Activated naive CD4-positive, alpha-beta T cell treated with anti-CD3 and anti-CD28 coated beads, Interleukin-2, amount 10 ng/mL, durations not matched to agents 7 days and 5 days (primary cell): ENCODE measurements at regions not wholly inside any gene's neighbourhood (a gene's known extent, or its start where the extent isn't known, plus 50 kb on each side); places are given as distances from the start of the nearest gene placed in this dataset.

Experiments
- CTCF ChIA-PET: fragments of 350-600 bp; sonication (Branson Sonifier 250); formaldehyde crosslinking; loops from one replicate; lab custom pipeline; 2021; ENCODE audit warnings: antibody characterized with exemption; lab: Charles Lee
- DNase-seq: peaks from one replicate; pipeline ENCODE4 v3.0.0-alpha.2; 2020
- H3K27ac Mint-ChIP-seq: one replicate; pipeline ENCODE4 v1.8.0; 2021; ENCODE audit warnings: mild to moderate bottlenecking, moderate library complexity, mixed read lengths
- H3K27me3 Mint-ChIP-seq: one replicate; pipeline ENCODE4 v1.8.0; 2021; ENCODE audit warnings: mild to moderate bottlenecking, mixed read lengths
- H3K36me3 Mint-ChIP-seq: one replicate; pipeline ENCODE4 v1.8.0; 2021; ENCODE audit warnings: mixed read lengths
- H3K4me1 Mint-ChIP-seq: one replicate; pipeline ENCODE4 v1.8.0; 2021; ENCODE audit warnings: mixed read lengths
- H3K4me3 Mint-ChIP-seq: one replicate; pipeline ENCODE4 v1.8.0; 2021; ENCODE audit warnings: mild to moderate bottlenecking, moderate library complexity, mixed read lengths
- H3K9me3 Mint-ChIP-seq: one replicate; pipeline ENCODE4 v1.8.0; 2021; ENCODE audit warnings: mixed read lengths

DNA sequence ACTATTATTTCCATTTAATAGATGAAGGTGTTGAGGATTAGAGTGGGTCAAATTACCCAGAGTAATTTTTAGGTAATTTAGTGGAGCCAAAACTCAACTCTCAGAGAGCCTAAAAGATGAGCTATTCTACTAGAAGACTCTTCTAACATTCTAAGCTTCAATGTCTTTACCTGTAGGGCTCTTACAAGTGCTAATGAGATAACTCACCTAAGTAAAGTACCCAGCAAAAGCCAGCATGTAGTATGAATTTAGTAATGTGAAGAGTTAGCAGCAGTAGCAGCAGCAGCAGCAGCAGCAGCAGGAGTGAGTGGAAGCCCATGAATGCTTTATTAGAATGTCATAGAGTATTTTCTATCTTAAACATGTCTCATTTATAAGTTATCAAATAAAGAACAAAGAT, 1239.2 kb downstream of the FAM181B start:
- Mint-ChIP-seq H3K27me3 (no peaks in the 10 kb centered on the region), H3K4me3 (no peak overlapping the region), H3K36me3 (no peaks in the 10 kb centered on the region), H3K4me1 (no peaks in the 10 kb centered on the region), H3K9me3 (no peaks in the 10 kb centered on the region), H3K27ac (no peak overlapping the region)
- DNase-seq = no peak
- CTCF ChIA-PET = no interaction called here

DNA sequence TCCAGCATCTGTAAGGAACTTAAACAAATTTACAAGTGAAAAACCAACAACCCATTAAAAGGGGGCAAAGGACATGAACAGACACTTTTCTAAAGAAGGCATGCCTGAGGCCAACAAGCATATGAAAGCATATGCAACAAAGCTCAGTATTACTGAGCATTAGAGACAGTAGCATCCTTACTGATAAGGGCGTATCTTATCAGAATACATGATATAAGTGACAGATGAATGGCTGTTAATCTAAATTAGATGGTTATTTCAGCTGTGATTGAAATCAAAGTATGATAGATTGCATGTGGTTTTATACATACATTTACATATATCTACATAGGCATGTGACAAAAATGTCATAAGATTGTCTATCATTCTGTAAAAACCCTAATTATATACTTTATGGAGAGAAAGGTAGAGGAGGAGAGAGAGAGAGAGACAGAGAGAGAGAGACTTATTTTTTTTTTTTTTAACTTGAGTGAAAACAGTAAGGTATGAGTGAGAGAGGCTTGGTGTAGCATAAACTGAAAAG, 1240.7 kb downstream of the FAM181B start:
- H3K27me3 Mint-ChIP-seq = no peaks in the 10 kb centered on the region
- H3K36me3 Mint-ChIP-seq = no peaks in the 10 kb centered on the region
- H3K4me3 Mint-ChIP-seq = no peak overlapping the region
- H3K27ac Mint-ChIP-seq = no peak overlapping the region
- no peaks in the 10 kb centered on the region for H3K9me3 Mint-ChIP-seq
- no peak for DNase-seq
- H3K4me1 Mint-ChIP-seq = no peaks in the 10 kb centered on the region
- CTCF ChIA-PET = no interaction called here

DNA sequence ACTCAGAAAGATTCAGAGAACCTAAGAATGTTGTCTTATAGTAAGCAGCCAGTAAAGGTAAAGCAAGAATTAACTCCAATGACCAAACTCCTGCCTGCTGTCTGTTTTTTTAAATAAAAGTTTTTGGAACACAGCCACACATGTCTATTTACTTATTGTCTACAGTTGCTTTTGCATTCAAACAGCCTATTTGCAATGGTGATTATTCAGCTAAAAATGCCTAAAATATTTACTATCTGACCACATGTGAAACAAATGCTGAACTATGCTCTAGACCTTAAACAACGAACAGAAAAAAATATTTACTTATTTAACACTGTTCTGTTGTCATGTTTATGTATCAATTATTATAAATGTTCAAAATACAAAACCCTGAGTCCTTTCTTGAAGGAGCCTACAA, 1246.6 kb downstream of the FAM181B start:
- no peak for DNase-seq
- CTCF ChIA-PET = interaction anchor here (1.1 kb wide), 1 partner anchor 9 kb away, joined by 3 read pairs; no protein-coding TSS in a partner anchor
- Mint-ChIP-seq H3K27me3 (no peaks in the 10 kb centered on the region), H3K4me1 (no peaks in the 10 kb centered on the region), H3K36me3 (no peaks in the 10 kb centered on the region), H3K9me3 (no peaks in the 10 kb centered on the region), H3K27ac (no peak overlapping the region), H3K4me3 (no peak overlapping the region)

DNA sequence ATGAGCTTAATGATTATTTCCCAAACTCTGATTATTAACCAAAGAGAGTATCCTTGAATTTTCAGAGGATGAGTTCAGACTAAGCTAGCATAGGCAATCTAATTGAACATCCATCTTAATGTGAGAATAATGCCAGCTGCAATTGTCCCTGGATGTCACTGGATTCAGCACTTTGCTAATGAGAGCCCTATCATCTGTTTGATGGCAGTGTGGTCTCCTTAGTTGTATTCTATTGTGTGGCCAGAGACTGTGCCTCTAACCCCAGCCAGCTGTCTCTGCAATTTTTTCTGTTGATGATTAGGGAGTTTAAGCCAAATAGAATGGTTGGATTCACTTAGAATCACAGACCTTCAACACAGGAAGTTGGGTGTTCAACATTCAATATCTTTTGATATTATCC, 1249.5 kb downstream of the FAM181B start:
- H3K9me3 Mint-ChIP-seq = no peaks in the 10 kb centered on the region
- H3K27me3 Mint-ChIP-seq = no peaks in the 10 kb centered on the region
- H3K4me1 Mint-ChIP-seq = no peaks in the 10 kb centered on the region
- no peak for DNase-seq
- no peaks in the 10 kb centered on the region for H3K36me3 Mint-ChIP-seq
- H3K4me3 Mint-ChIP-seq = no peak overlapping the region
- CTCF ChIA-PET = no interaction called here
- H3K27ac Mint-ChIP-seq = no peak overlapping the region

DNA sequence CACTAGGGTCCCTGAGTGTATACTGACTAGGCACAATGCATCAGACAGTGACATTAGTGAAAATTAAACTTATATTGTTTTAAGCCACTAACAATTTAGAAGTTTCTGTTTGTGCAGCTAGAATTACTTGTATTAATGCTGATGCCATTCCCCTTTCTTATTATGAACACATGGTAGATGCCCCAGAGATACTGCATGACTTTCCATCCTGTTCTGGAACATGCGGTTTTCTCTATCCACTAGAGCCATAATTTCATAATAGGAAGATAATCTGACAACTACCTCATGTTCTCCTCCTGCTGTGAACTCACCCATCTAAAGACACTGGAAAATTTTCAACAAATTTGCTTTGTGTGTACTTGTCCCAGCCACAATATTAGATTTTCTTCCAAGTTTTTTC, 1256.4 kb downstream of the FAM181B start:
- no peak overlapping the region for H3K4me3 Mint-ChIP-seq
- no peak overlapping the region for H3K27ac Mint-ChIP-seq
- H3K36me3 Mint-ChIP-seq = no peaks in the 10 kb centered on the region
- H3K9me3 Mint-ChIP-seq = no peaks in the 10 kb centered on the region
- no peak for DNase-seq
- CTCF ChIA-PET = no interaction called here
- H3K4me1 Mint-ChIP-seq = no peaks in the 10 kb centered on the region
- no peaks in the 10 kb centered on the region for H3K27me3 Mint-ChIP-seq

DNA sequence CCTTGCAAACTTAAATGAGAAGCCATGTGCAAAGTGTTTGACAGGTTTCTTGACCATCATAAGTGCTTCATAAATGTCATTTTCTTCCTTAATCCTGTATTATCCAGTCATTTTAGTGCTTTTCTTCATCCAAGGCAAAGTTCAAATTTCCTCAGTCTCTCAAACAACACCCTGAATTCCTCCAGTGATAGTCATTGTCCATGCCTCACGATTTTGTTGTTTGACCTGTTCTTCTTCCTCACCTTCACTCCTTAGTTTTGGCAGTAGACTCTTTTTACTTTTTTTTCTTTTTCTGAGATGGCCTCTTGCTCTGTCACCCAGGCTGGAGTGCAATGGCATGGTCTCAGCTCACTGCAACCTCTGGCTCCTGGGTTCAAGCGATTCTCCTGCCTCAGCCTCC, 1257.3 kb downstream of the FAM181B start:
- Mint-ChIP-seq H3K27ac (no peak overlapping the region), H3K36me3 (no peaks in the 10 kb centered on the region), H3K9me3 (no peaks in the 10 kb centered on the region), H3K4me3 (no peak overlapping the region), H3K27me3 (no peaks in the 10 kb centered on the region), H3K4me1 (no peaks in the 10 kb centered on the region)
- no peak for DNase-seq
- CTCF ChIA-PET = no interaction called here

DNA sequence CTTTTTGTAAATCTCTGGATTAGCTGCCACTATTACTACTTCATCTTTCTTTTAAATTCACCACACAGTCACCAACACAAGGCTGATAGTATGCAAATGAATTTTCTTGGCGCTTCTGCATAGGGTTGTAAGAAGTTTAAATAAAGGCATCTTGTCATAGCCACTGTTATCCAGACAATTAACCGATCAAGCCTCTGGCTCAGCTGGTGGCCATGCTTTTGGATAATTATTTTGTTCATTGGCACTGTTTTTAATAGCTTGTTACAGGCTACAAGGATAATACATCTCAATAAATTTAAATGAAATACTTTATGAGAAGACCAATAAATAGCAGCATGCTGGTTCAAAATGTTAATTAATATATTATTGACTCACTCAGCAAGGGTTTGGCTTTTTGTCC, 1261.0 kb downstream of the FAM181B start:
- Mint-ChIP-seq H3K4me1 (no peaks in the 10 kb centered on the region), H3K27me3 (no peaks in the 10 kb centered on the region), H3K9me3 (peaks cover 3% of the 10 kb centered on the region), H3K27ac (no peak overlapping the region), H3K36me3 (no peaks in the 10 kb centered on the region), H3K4me3 (no peak overlapping the region)
- CTCF ChIA-PET = no interaction called here
- no peak for DNase-seq

DNA sequence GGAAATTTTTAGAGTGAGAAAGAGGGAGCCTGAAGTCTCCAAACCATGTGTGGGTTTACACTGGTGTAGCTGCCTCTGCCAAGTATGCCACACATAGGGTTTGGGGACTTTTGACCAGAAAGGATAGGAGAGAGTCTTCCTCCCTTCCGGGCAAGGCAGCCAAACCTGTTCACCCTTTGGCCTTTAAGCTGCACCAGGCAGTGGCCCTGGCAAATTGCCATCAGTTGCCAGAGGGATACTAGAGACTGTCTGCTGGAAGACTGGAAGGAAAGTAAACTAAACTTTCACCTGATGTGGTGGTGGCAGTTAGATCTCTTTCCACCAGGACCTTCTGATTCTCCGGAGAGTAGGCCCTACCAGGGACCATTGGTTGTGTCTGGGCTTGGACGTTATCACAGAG, 1263.2 kb downstream of the FAM181B start:
- no peaks in the 10 kb centered on the region for H3K36me3 Mint-ChIP-seq
- DNase-seq = no peak
- CTCF ChIA-PET = no interaction called here
- H3K27me3 Mint-ChIP-seq = no peaks in the 10 kb centered on the region
- H3K4me1 Mint-ChIP-seq = no peaks in the 10 kb centered on the region
- H3K27ac Mint-ChIP-seq = no peak overlapping the region
- H3K9me3 Mint-ChIP-seq = peaks cover 3% of the 10 kb centered on the region
- H3K4me3 Mint-ChIP-seq = no peak overlapping the region

DNA sequence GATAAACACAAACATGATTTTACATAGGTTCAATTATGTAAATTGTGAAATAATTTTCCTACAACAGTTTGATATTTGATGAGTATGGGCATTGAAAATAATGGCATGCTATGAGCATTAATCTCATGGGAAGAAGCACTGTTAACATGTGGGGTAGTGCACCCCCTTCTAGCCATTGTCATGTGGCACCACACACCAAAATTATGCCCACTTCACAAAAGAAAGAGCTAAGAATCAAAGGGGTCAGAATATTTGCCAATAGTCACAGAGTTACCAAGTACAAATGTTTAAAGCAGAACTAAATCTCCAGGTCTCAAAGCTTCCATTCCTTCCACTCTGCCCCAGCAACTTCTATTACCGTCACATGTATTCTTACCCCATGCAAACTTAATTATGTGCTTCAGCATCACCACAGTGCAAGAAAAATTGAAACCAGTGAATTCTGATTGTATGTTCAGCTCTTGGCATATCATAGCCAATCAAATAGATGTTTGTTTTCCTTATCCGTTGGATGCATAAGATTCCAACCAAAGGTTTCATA, 1273.8 kb downstream of the FAM181B start:
- H3K9me3 Mint-ChIP-seq = peaks cover 4% of the 10 kb centered on the region
- no peak overlapping the region for H3K4me3 Mint-ChIP-seq
- DNase-seq = no peak
- H3K4me1 Mint-ChIP-seq = no peaks in the 10 kb centered on the region
- no peaks in the 10 kb centered on the region for H3K27me3 Mint-ChIP-seq
- H3K36me3 Mint-ChIP-seq = no peaks in the 10 kb centered on the region
- no peak overlapping the region for H3K27ac Mint-ChIP-seq
- CTCF ChIA-PET = no interaction called here

DNA sequence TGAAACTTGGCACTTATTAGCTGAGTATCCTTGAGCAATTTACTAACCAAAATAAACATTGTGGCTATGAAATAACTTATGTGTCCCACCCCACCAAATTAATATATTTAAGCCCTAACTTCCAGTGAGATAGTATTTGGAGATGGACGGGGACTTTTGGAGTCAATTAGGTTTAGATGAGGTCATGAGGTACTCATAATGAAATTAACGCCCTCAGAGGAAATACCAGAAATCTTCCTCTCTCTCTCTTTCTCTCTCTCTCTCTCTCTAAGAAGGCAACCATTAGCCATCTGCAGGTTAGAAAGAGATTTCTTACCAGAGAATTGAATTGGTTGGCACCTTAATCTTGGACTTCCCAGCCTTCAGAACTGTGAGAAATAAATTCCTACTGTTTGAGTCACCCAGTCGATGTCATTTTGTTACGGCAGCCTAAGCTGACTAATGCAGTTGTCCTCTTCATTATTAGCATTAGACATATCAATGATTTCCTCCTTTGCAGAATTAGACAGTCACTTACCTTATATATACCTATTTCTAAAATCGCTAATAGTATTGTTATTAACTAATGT, 1284.0 kb downstream of the FAM181B start:
- peaks cover 7% of the 10 kb centered on the region for H3K9me3 Mint-ChIP-seq
- no peaks in the 10 kb centered on the region for H3K27me3 Mint-ChIP-seq
- no peaks in the 10 kb centered on the region for H3K36me3 Mint-ChIP-seq
- CTCF ChIA-PET = no interaction called here
- no peak for DNase-seq
- no peaks in the 10 kb centered on the region for H3K4me1 Mint-ChIP-seq
- no peak overlapping the region for H3K27ac Mint-ChIP-seq
- H3K4me3 Mint-ChIP-seq = no peak overlapping the region

DNA sequence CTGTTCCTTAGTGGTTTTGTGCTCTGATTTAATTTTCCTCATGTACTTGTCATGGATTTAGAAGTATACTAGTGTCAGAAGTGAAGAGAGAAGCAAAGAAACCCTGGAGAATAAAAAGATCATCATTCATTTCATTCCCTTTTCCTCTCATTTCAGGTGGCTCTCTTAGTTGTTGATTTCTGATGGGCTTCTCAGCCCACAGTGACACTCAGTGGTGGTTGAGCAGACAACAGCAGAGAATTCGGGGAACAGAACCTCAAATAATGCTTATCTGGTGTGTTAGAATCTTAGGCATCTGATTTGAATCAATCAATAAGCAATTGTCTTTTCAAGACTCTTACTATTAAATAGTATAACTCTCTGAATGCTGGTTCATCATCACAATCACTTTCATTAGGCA, 1289.4 kb downstream of the FAM181B start:
- H3K4me3 Mint-ChIP-seq = no peak overlapping the region

DNA sequence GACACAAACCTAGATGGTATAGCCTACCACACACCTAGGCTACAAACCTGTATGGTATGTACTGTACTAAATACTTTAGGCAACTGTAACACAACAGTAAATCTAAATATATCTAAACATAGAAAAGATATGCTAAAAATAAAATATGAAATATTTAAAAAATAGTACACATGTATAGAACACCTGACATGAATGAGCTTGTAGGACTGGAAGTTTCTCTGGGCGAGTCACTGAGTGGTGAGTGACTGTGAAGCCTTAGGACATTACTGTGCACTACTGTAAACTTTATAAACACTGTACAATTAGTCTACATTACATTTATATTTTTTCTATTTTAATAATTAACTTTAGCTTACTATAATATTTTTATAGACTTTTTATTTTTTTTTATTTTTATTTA, 1301.3 kb downstream of the FAM181B start:
- DNase-seq = no peak
- H3K27me3 Mint-ChIP-seq = no peaks in the 10 kb centered on the region
- no peak overlapping the region for H3K4me3 Mint-ChIP-seq
- no peaks in the 10 kb centered on the region for H3K36me3 Mint-ChIP-seq
- H3K27ac Mint-ChIP-seq = no peak overlapping the region
- no peaks in the 10 kb centered on the region for H3K4me1 Mint-ChIP-seq
- H3K9me3 Mint-ChIP-seq = no peaks in the 10 kb centered on the region
- CTCF ChIA-PET = no interaction called here

More for the DNA sequence above, 1289.4 kb downstream of the FAM181B start:
- Mint-ChIP-seq H3K4me1 (no peaks in the 10 kb centered on the region), H3K27me3 (no peaks in the 10 kb centered on the region), H3K9me3 (peaks cover 2% of the 10 kb centered on the region), H3K27ac (no peak overlapping the region), H3K36me3 (no peaks in the 10 kb centered on the region)
- CTCF ChIA-PET = no interaction called here
- no peak for DNase-seq

DNA sequence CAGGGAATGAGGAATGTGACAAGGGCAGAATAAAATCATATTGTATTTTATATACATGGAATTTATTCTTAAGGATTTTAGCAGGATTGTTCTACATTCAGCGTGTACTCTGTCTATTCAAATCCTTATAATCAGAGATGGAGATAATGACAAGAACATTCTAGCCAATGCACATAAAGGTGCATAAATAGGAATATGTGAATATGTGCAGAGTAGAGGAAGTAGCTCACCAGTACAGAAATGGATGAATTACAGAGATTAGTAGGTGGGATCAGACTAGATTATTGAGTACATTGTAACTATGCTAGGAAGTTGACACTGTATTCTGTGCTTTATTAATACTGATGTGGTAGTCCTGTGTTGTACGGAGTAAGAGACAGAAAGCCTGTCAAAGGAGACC, 1308.8 kb downstream of the FAM181B start:
- DNase-seq = no peak
- no peaks in the 10 kb centered on the region for H3K36me3 Mint-ChIP-seq
- CTCF ChIA-PET = no interaction called here
- no peak overlapping the region for H3K27ac Mint-ChIP-seq
- H3K4me3 Mint-ChIP-seq = no peak overlapping the region
- no peaks in the 10 kb centered on the region for H3K4me1 Mint-ChIP-seq
- H3K27me3 Mint-ChIP-seq = no peaks in the 10 kb centered on the region
- no peaks in the 10 kb centered on the region for H3K9me3 Mint-ChIP-seq

DNA sequence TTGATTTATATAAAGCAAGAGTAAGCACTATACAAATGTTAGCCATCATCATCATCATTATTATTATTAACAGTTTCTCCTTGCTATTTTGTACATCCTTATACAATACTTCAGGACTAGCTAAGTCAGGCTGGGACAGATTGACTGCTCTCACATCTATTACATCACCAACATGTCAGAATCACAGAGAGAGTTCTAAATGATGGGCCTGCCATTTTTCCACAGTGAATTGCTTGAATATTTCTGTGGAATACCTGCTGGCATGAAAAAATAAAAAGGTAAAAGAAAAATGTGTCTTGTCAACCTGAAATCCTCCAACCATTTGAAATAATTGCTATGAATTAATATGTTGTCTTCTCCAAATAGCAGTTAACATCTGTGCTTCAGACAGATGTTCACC, 1311.3 kb downstream of the FAM181B start:
- CTCF ChIA-PET = no interaction called here
- H3K9me3 Mint-ChIP-seq = no peaks in the 10 kb centered on the region
- no peaks in the 10 kb centered on the region for H3K27me3 Mint-ChIP-seq
- H3K27ac Mint-ChIP-seq = no peak overlapping the region
- H3K4me3 Mint-ChIP-seq = no peak overlapping the region
- H3K4me1 Mint-ChIP-seq = no peaks in the 10 kb centered on the region
- no peaks in the 10 kb centered on the region for H3K36me3 Mint-ChIP-seq
- no peak for DNase-seq

DNA sequence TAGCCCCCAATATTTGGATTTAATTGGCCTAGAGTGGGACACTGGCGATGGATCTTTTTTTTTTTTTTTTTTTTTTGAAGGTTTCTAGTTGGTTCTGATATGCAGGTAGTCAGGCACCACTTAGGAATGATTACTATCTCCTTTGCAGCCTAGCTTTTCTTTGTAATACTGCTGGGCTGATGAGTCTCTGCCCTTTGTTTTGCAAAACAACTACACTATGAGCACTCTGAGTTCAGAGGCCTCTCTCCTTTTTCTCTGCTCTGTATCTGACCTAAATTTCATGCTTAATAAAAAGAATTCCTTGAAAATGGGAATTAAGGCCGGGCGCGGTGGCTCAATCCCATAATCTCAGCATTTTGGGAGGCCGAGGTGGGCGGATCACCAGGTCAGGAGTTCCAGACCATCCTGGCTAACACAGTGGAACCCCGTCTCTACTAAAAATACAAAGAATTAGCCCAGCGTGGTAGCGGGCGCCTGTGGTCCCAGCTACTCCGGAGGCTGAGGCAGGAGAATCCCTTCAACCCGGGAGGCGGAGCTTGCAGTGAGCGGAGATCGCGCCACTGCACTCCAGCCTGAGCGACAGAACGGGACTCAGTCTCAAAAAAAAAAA, 1312.3 kb downstream of the FAM181B start:
- Mint-ChIP-seq H3K9me3 (no peaks in the 10 kb centered on the region), H3K27ac (no peak overlapping the region), H3K36me3 (no peaks in the 10 kb centered on the region), H3K27me3 (no peaks in the 10 kb centered on the region), H3K4me3 (no peak overlapping the region), H3K4me1 (no peaks in the 10 kb centered on the region)
- no peak for DNase-seq
- CTCF ChIA-PET = no interaction called here
